GM23338 (cell line): ENCODE measurements at regions not wholly inside any gene's neighbourhood (a gene's known extent, or its start where the extent isn't known, plus 50 kb on each side); places are given as distances from the start of the nearest gene placed in this dataset.

Experiments
- ATAC-seq: fragments of 200-7000 bp; cut with Tn5 transposase; 3 replicates; pipeline ENCODE4 v1.9.1; 2020
- DNase-seq: peaks from one replicate; pipeline ENCODE4 v3.0.0-alpha.2; 2015; ENCODE audit warnings: low spot score
- H2AFZ ChIP-seq: fragments of 200-600 bp; sonication (generic); 2 replicates; pipeline ENCODE4 v1.8.0; 2016; ENCODE audit warnings: antibody characterized with exemption, mild to moderate bottlenecking, moderate library complexity
- H3F3A ChIP-seq: fragments of 200-600 bp; sonication (generic); replicated peaks from 2 replicates; pipeline ENCODE4 v1.8.0; 2017; ENCODE audit warnings: antibody characterized with exemption, mixed run types, low read depth
- H3K27ac ChIP-seq: fragments of 200-600 bp; sonication (generic); 2 replicates; pipeline ENCODE4 v1.6.1; 2016; ENCODE audit warnings: low read depth
- H3K27me3 ChIP-seq: fragments of 200-600 bp; sonication (generic); 2 replicates; pipeline ENCODE4 v1.8.0; 2016; ENCODE audit warnings: mild to moderate bottlenecking, mixed run types, moderate library complexity; ENCODE audit not compliant: insufficient read depth
- H3K36me3 ChIP-seq: fragments of 200-600 bp; sonication (generic); 2 replicates; pipeline ENCODE4 v1.8.0; 2016; ENCODE audit warnings: mild to moderate bottlenecking; ENCODE audit not compliant: insufficient read depth
- H3K4me1 ChIP-seq: fragments of 200-600 bp; sonication (generic); 2 replicates; pipeline ENCODE4 v1.8.0; 2016; ENCODE audit warnings: mild to moderate bottlenecking, moderate library complexity; ENCODE audit not compliant: insufficient read depth
- H3K4me2 ChIP-seq: fragments of 200-600 bp; sonication (generic); 2 replicates; pipeline ENCODE4 v1.7.1; 2017; ENCODE audit warnings: mixed run types
- H3K4me3 ChIP-seq: fragments of 200-600 bp; sonication (generic); 2 replicates; pipeline ENCODE4 v1.6.1; 2016; ENCODE audit warnings: mixed run types
- H3K79me2 ChIP-seq: fragments of 200-600 bp; sonication (generic); replicated peaks from 2 replicates; pipeline ENCODE4 v1.8.0; 2017; ENCODE audit warnings: mild to moderate bottlenecking; ENCODE audit not compliant: insufficient read depth
- H3K9me2 ChIP-seq: fragments of 200-600 bp; sonication (generic); 2 replicates; pipeline ENCODE4 v1.8.0; 2017; ENCODE audit not compliant: insufficient read depth
- H4K20me1 ChIP-seq: fragments of 200-600 bp; sonication (generic); replicated peaks from 2 replicates; pipeline ENCODE4 v1.8.0; 2017; ENCODE audit warnings: mild to moderate bottlenecking; ENCODE audit not compliant: insufficient read depth
- H3K27ac Mint-ChIP-seq: 2 replicates; pipeline ENCODE4 v1.8.0; 2020; ENCODE audit warnings: inconsistent platforms, mild to moderate bottlenecking, moderate library complexity, mixed read lengths
- H3K27me3 Mint-ChIP-seq: 3 replicates; pipeline ENCODE4 v1.8.0; 2022; ENCODE audit warnings: low read depth, mild to moderate bottlenecking, moderate library complexity, mixed read lengths, inconsistent platforms; ENCODE audit not compliant: insufficient read depth, poor library complexity
- H3K36me3 Mint-ChIP-seq: 3 replicates; pipeline ENCODE4 v1.8.0; 2021; ENCODE audit warnings: low read depth, mild to moderate bottlenecking, inconsistent platforms, moderate library complexity, mixed read lengths
- H3K4me1 Mint-ChIP-seq: 3 replicates; pipeline ENCODE4 v1.8.0; 2020; ENCODE audit warnings: mild to moderate bottlenecking, inconsistent platforms, mixed read lengths
- H3K4me3 Mint-ChIP-seq: 3 replicates; pipeline ENCODE4 v1.8.0; 2021; ENCODE audit warnings: moderate library complexity, mild to moderate bottlenecking, inconsistent platforms, mixed read lengths
- H3K9me3 Mint-ChIP-seq: 3 replicates; pipeline ENCODE4 v1.8.0; 2020; ENCODE audit warnings: moderate library complexity, mild to moderate bottlenecking, inconsistent platforms, mixed read lengths
- CREB1 ChIP-seq: fragments of 250-450 bp; sonication (Bioruptor Pico); IDR thresholded peaks from 2 replicates; pipeline ENCODE4 v1.5.0; 2020; ENCODE audit warnings: low read depth, mild to moderate bottlenecking, moderate library complexity
- CTCF ChIP-seq, 2 experiments: fragments of 200-600 bp in 1 of 2; sonication (generic) in 1 of 2; conservative IDR thresholded peaks; 2 replicates each; pipeline versions ENCODE4 v1.5.1 to v1.6.1; 2016 to 2017; ENCODE audit warnings: antibody characterized with exemption in 2 of 2, low read depth in 2 of 2, mild to moderate bottlenecking in 2 of 2, moderate library complexity in 1 of 2
- ETS1 ChIP-seq: IDR thresholded peaks from 2 replicates; pipeline ENCODE4 v1.6.1; 2016; ENCODE audit warnings: antibody characterized with exemption
- JUNB ChIP-seq: IDR thresholded peaks from one replicate; pipeline ENCODE4 v1.6.1; 2016; ENCODE audit warnings: antibody characterized with exemption; ENCODE audit not compliant: unreplicated experiment
- REST ChIP-seq: IDR thresholded peaks from one replicate; pipeline ENCODE4 v1.6.1; 2018; ENCODE audit warnings: antibody characterized with exemption; ENCODE audit not compliant: unreplicated experiment
- ZNF462 ChIP-seq: fragments of 250-450 bp; sonication (Bioruptor Pico); IDR thresholded peaks from 2 replicates; pipeline ENCODE4 v1.5.0; 2020; ENCODE audit warnings: mild to moderate bottlenecking, moderate library complexity

DNA sequence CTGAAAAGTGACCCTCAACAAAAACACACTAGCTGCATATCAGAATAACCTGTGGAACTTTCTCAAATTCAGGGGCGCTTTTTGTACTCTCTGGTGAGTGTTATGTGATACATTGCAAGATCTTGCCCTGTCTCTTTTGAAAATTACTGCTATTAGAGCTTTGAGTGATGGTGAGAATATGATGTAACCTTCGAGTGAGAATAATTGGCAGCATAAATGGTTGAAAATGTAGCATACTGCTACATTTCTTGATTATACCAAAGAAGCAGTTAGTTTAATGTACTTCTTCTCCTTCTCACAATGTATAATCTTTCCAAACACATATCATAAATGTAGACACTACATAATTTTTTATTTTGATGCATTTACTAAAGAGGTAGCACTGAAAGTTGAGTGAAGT, 882.9 kb downstream of the FSTL5 start:
- Histone ChIP-seq H3K9me2 (no peaks in the 10 kb centered on the region), H3K4me1 (no peaks in the 10 kb centered on the region), H2AFZ (no peak overlapping the region), H4K20me1 (no peaks in the 10 kb centered on the region), H3K4me3 (no peak overlapping the region), H3F3A (no peaks in the 10 kb centered on the region), H3K27ac (no peak overlapping the region), H3K4me2 (no peak overlapping the region), H3K27me3 (no peaks in the 10 kb centered on the region), H3K36me3 (no peaks in the 10 kb centered on the region), H3K79me2 (no peaks in the 10 kb centered on the region)
- Mint-ChIP-seq H3K27ac (no peak overlapping the region), H3K4me1 (no peaks in the 10 kb centered on the region), H3K4me3 (no peak overlapping the region), H3K9me3 (peaks cover 15% of the 10 kb centered on the region), H3K27me3 (no peaks in the 10 kb centered on the region), H3K36me3 (peaks cover 8% of the 10 kb centered on the region; the same call in 1 of the 3 replicates)
- ATAC-seq (no peak), DNase-seq (no peak)
- TF ChIP-seq JUNB (no peak), CREB1 (no peak), REST (no peak)

GRCh38 chr4:161279095-161279494, 884.7 kb downstream of the FSTL5 start:
- no peak for ATAC-seq
- Mint-ChIP-seq H3K27me3 (no peaks in the 10 kb centered on the region), H3K27ac (no peak overlapping the region), H3K36me3 (peaks cover 8% of the 10 kb centered on the region; the same call in 1 of the 3 replicates), H3K9me3 (peaks cover 15% of the 10 kb centered on the region), H3K4me1 (no peaks in the 10 kb centered on the region), H3K4me3 (no peak overlapping the region)
- no peak overlapping the region for H3K4me3 ChIP-seq
- H3K4me2 ChIP-seq: no peak overlapping the region
- no peaks in the 10 kb centered on the region for H3K4me1 ChIP-seq
- no peak overlapping the region for H2AFZ ChIP-seq
- no peaks in the 10 kb centered on the region for H3K27me3 ChIP-seq
- H3K27ac ChIP-seq: no peak overlapping the region
- DNase-seq: no peak
- H3K36me3 ChIP-seq: no peaks in the 10 kb centered on the region
- no peaks in the 10 kb centered on the region for H3F3A ChIP-seq
- TF ChIP-seq ZNF462 (CRISPR knock-in tag) (no peak), ETS1 (no peak), CTCF (conservative IDR thresholded peaks at IDR 0.05; ENCODE audit: low read depth in 2 of 2) (no peak)
- H4K20me1 ChIP-seq: no peaks in the 10 kb centered on the region
- H3K9me2 ChIP-seq: no peaks in the 10 kb centered on the region
- no peaks in the 10 kb centered on the region for H3K79me2 ChIP-seq
